ENCODE measurements at regions not wholly inside any gene's neighbourhood (a gene's known extent, or its start where the extent isn't known, plus 50 kb on each side); places are given as distances from the start of the nearest gene placed in this dataset.

DNA sequence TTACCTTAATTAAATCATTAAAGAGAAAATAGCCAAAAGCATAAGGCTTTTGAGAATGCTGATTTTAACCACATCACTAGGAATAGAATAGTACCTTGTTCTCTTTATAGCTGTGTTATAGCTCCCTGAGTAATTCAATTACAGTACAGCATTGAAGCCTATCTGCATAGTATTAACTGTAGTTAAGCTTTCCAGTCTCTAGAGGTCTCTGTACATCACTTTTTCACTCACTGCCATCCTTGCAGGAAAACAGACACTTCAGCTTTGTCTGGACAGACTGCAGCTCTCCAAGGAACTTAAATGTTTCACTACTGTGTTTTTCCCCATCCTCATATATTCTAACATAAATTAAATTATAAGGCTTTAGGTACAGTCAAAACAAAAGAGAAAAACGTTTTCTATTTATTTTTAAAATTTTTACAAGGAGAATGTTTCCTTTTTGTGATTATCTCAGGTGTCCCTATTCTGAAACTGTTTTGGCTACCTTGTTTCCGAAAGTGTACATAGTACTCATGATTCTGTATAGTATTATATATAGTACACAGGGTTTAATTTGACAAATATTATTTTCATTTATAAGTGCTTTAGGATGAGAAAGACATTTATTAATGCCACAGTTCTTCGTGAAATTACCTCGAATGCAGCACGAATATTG, 407.9 kb downstream of the PCDH18 start:
- TF ChIP-seq, protein P1, sequence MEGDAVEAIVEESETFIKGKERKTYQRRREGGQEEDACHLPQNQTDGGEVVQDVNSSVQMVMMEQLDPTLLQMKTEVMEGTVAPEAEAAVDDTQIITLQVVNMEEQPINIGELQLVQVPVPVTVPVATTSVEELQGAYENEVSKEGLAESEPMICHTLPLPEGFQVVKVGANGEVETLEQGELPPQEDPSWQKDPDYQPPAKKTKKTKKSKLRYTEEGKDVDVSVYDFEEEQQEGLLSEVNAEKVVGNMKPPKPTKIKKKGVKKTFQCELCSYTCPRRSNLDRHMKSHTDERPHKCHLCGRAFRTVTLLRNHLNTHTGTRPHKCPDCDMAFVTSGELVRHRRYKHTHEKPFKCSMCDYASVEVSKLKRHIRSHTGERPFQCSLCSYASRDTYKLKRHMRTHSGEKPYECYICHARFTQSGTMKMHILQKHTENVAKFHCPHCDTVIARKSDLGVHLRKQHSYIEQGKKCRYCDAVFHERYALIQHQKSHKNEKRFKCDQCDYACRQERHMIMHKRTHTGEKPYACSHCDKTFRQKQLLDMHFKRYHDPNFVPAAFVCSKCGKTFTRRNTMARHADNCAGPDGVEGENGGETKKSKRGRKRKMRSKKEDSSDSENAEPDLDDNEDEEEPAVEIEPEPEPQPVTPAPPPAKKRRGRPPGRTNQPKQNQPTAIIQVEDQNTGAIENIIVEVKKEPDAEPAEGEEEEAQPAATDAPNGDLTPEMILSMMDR (IDR thresholded peaks at IDR 0.05), result peak; percentile 61
- TF ChIP-seq KDM1A (IDR thresholded peaks at IDR 0.05; ENCODE audit: low read depth) (no peak), PHF8 (IDR thresholded peaks at IDR 0.05; ENCODE audit: borderline replicate concordance, low read depth) (no peak), CEBPB (IDR thresholded peaks at IDR 0.05) (no peak), MYC (IDR thresholded peaks at IDR 0.05; ENCODE audit: borderline replicate concordance, low read length) (no peak), RCOR1 (IDR thresholded peaks at IDR 0.05; ENCODE audit: low read depth, low read length) (no peak), HOXA7 (CRISPR knock-in tag; IDR thresholded peaks at IDR 0.05) (no peak), RNF2 (IDR thresholded peaks at IDR 0.05; ENCODE audit: borderline replicate concordance, low read depth) (no peak), POLR2A (IDR thresholded peaks at IDR 0.05; ENCODE audit: low read length) (no peak), MAZ (IDR thresholded peaks at IDR 0.05; ENCODE audit: borderline replicate concordance, low read depth, low read length) (no peak), EP300 (IDR thresholded peaks at IDR 0.05) (no peak)
- TF ChIP-seq, protein P2, sequence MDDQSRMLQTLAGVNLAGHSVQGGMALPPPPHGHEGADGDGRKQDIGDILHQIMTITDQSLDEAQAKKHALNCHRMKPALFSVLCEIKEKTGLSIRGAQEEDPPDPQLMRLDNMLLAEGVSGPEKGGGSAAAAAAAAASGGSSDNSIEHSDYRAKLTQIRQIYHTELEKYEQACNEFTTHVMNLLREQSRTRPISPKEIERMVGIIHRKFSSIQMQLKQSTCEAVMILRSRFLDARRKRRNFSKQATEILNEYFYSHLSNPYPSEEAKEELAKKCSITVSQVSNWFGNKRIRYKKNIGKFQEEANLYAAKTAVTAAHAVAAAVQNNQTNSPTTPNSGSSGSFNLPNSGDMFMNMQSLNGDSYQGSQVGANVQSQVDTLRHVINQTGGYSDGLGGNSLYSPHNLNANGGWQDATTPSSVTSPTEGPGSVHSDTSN (IDR thresholded peaks at IDR 0.05), result no peak
- TF ChIP-seq, protein P3, sequence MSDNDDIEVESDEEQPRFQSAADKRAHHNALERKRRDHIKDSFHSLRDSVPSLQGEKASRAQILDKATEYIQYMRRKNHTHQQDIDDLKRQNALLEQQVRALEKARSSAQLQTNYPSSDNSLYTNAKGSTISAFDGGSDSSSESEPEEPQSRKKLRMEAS (IDR thresholded peaks at IDR 0.05), result no peak

Data from A549 (cell line).